Endothelial cell of umbilical vein (primary cell): ENCODE measurements at regions not wholly inside any gene's neighbourhood (a gene's known extent, or its start where the extent isn't known, plus 50 kb on each side); places are given as distances from the start of the nearest gene placed in this dataset.

Experiments used
- BruUV-seq: library from RNA; stranded (reverse); fragments of 400-500 nt; replicated peaks from 2 replicates; lab custom pipeline; 2021; lab: Mats Ljungman, UMichigan
- CTCF ChIA-PET: fragments of 300-600, 350-600 bp; sonication (Branson Sonifier 250); formaldehyde crosslinking; loops from one replicate; lab custom pipeline; 2021; ENCODE audit warnings: antibody characterized with exemption, inconsistent platforms; lab: Charles Lee
- POLR2A ChIA-PET: fragments of 300-600, 350-600 bp; sonication (Branson Sonifier 250); formaldehyde crosslinking; loops from one replicate; lab custom pipeline; 2021; ENCODE audit warnings: antibody characterized with exemption, inconsistent platforms; lab: Charles Lee
- DNase-seq: peaks from one replicate; pipeline ENCODE4 v3.0.0-alpha.2; 2011; ENCODE audit warnings: low read depth, low spot score
- FAIRE-seq: peaks from 2 replicates; lab custom pipeline; 2011; peaks lifted over from hg19 to GRCh38; lab: Jason Lieb, UNC
- H2AFZ ChIP-seq: 2 replicates; pipeline ENCODE4 v1.6.0; 2012; ENCODE audit warnings: low read depth, low read length, control low read depth, inconsistent platforms
- H3K27ac ChIP-seq: 2 replicates; pipeline ENCODE4 v1.5.1; 2011; ENCODE audit warnings: low read depth, mild to moderate bottlenecking, control low read depth, low read length, moderate library complexity; ENCODE audit not compliant: insufficient read depth
- H3K27me3 ChIP-seq, 2 experiments: 2 replicates each; pipeline versions ENCODE4 v1.6.0 to v1.6.1; 2011; ENCODE audit warnings: low read length in 2 of 2, mixed read lengths in 1 of 2; ENCODE audit not compliant: control insufficient read depth in 2 of 2, insufficient read depth in 2 of 2
- H3K36me3 ChIP-seq, 2 experiments: 2 replicates in 1 of 2; 3 replicates in 1 of 2; pipeline ENCODE4 v1.5.1; 2011; ENCODE audit warnings: low read length in 2 of 2, mild to moderate bottlenecking in 1 of 2, moderate library complexity in 1 of 2; ENCODE audit not compliant: control insufficient read depth in 2 of 2, insufficient read depth in 2 of 2; ENCODE audit errors: extremely low read depth in 1 of 2
- H3K4me1 ChIP-seq: 3 replicates; pipeline ENCODE4 v1.5.1; 2011; ENCODE audit warnings: mild to moderate bottlenecking, low read length; ENCODE audit not compliant: control insufficient read depth, insufficient read depth; ENCODE audit errors: extremely low read depth
- H3K4me2 ChIP-seq: 2 replicates; pipeline ENCODE4 v1.6.1; 2011; ENCODE audit warnings: low read length, control low read depth, mixed read lengths; ENCODE audit not compliant: insufficient read depth
- H3K4me3 ChIP-seq, 3 experiments: fragments of 200-600 bp in 1 of 3; sonication (generic), shearing (Covaris generic) in 1 of 3; replicated peaks in 1 of 3; 2 replicates each; pipeline ENCODE4 v1.5.1; 2011 to 2016; ENCODE audit warnings: control low read depth in 3 of 3, low read length in 3 of 3, mild to moderate bottlenecking in 2 of 3, inconsistent platforms in 1 of 3, low read depth in 1 of 3, moderate library complexity in 1 of 3; ENCODE audit not compliant: insufficient read depth in 1 of 3
- H3K79me2 ChIP-seq: 2 replicates; pipeline ENCODE4 v1.6.0; 2012; ENCODE audit warnings: low read length, inconsistent platforms; ENCODE audit not compliant: control insufficient read depth, insufficient read depth
- H3K9ac ChIP-seq: replicated peaks from 2 replicates; pipeline ENCODE3; 2011; ENCODE audit warnings: low read length, control low read depth; ENCODE audit not compliant: insufficient read depth; ENCODE audit errors: extremely low read depth
- H3K9me1 ChIP-seq: replicated peaks from 3 replicates; pipeline ENCODE4 v1.6.0; 2011; ENCODE audit warnings: mild to moderate bottlenecking, low read length; ENCODE audit not compliant: control insufficient read depth, insufficient read depth; ENCODE audit errors: extremely low read depth
- H3K9me3 ChIP-seq: replicated peaks from 2 replicates; pipeline ENCODE4 v1.5.1; 2012; ENCODE audit warnings: low read length, inconsistent platforms; ENCODE audit not compliant: control insufficient read depth, insufficient read depth
- H4K20me1 ChIP-seq: replicated peaks from 2 replicates; pipeline ENCODE3; 2011; ENCODE audit warnings: mild to moderate bottlenecking, low read length; ENCODE audit not compliant: control insufficient read depth, insufficient read depth; ENCODE audit errors: extremely low read depth
- CTCF ChIP-seq, 2 donors: IDR thresholded peaks; 1 replicate in 1 of 2; 2 replicates in 1 of 2; pipeline ENCODE4 v1.5.1; 2011; ENCODE audit warnings: low read length in 2 of 2, mild to moderate bottlenecking in 2 of 2, moderate library complexity in 2 of 2, control low read depth in 1 of 2, inconsistent platforms in 1 of 2, low read depth in 1 of 2; ENCODE audit not compliant: insufficient read depth in 1 of 2; ENCODE audit errors: extremely low read depth in 1 of 2
- EZH2 ChIP-seq: IDR thresholded peaks from 2 replicates; pipeline ENCODE4 v1.6.1; 2012; ENCODE audit warnings: borderline replicate concordance, low read depth, mild to moderate bottlenecking, moderate library complexity, low read length, inconsistent platforms; ENCODE audit not compliant: severe bottlenecking
- FOS ChIP-seq: IDR thresholded peaks from 2 replicates; pipeline ENCODE4 v1.6.1; 2011; ENCODE audit warnings: mild to moderate bottlenecking, low read length, moderate library complexity, borderline replicate concordance; ENCODE audit not compliant: insufficient read depth
- GATA2 ChIP-seq: IDR thresholded peaks from 2 replicates; pipeline ENCODE4 v1.7.0; 2011; ENCODE audit warnings: low read depth, mild to moderate bottlenecking, moderate library complexity, mixed read lengths, low read length; ENCODE audit not compliant: insufficient read length, insufficient read depth
- JUN ChIP-seq: IDR thresholded peaks from 2 replicates; pipeline ENCODE4 v1.6.1; 2011; ENCODE audit warnings: borderline replicate concordance, low read depth; ENCODE audit not compliant: insufficient read length, insufficient read depth
- MAX ChIP-seq: IDR thresholded peaks from 2 replicates; pipeline ENCODE4 v1.6.1; 2011; ENCODE audit not compliant: insufficient read depth, insufficient read length
- MYC ChIP-seq: IDR thresholded peaks from one replicate; pipeline ENCODE4 v1.6.1; 2011; ENCODE audit warnings: mild to moderate bottlenecking, low read depth, low read length
- POLR2A ChIP-seq: IDR thresholded peaks from 2 replicates; pipeline ENCODE4 v1.6.1; 2012; ENCODE audit warnings: low read depth, mild to moderate bottlenecking, control low read depth, low read length
- POLR2AphosphoS5 ChIP-seq: IDR thresholded peaks from 2 replicates; pipeline ENCODE4 v1.6.1; 2012; ENCODE audit warnings: low read depth, mild to moderate bottlenecking, control low read depth, low read length, moderate library complexity; ENCODE audit not compliant: insufficient read depth
- dilution Hi-C: fragments of 300-500 bp; cut with MboI; formaldehyde crosslinking; loops from one replicate; pipeline ENCODE4 v1.15.0; 2019; ENCODE audit warnings: low sequenced_read_pairs; ENCODE audit not compliant: extremely low pct_ligation_motif_present
- intact Hi-C: fragments of 100-400 bp; cut with micrococcal nuclease; formaldehyde crosslinking; loops from one replicate; pipeline ENCODE4 v1.10.0; 2022

GRCh38 chr1:59194621-59195020 is 102.3 kb upstream of the FGGY start:
- no peaks in the 10 kb centered on the region for H3K36me3 ChIP-seq
- no TSS peak for BruUV-seq
- no peaks in the 10 kb centered on the region for H3K9me1 ChIP-seq
- no peaks in the 10 kb centered on the region for H3K9me3 ChIP-seq
- no peak for DNase-seq
- H3K4me2 ChIP-seq = no peak overlapping the region
- dilution Hi-C loops (no loop called here), intact Hi-C loops (no loop called here)
- no peaks in the 10 kb centered on the region for H4K20me1 ChIP-seq
- H3K4me3 ChIP-seq = no peak overlapping the region
- CTCF ChIA-PET = no interaction called here
- POLR2A ChIA-PET = no interaction called here
- no peak overlapping the region for H3K9ac ChIP-seq
- no peak for TF ChIP-seq POLR2AphosphoS5
- TF ChIP-seq EZH2 = no peak
- TF ChIP-seq FOS = no peak
- no peak for TF ChIP-seq CTCF (IDR thresholded peaks at IDR 0.05; ENCODE audit: extremely low read depth in 1 of 2, insufficient read depth in 1 of 2, low read depth in 1 of 2, low read length in 2 of 2)
- TF ChIP-seq MAX = no peak
- TF ChIP-seq MYC = no peak
- no peak for TF ChIP-seq GATA2
- TF ChIP-seq POLR2A = no peak
- TF ChIP-seq JUN = no peak
- no peak overlapping the region for H3K27ac ChIP-seq
- H3K79me2 ChIP-seq = no peaks in the 10 kb centered on the region
- no peaks in the 10 kb centered on the region for H3K4me1 ChIP-seq
- H3K27me3 ChIP-seq = no peaks in the 10 kb centered on the region
- no peak for FAIRE-seq
- H2AFZ ChIP-seq = no peak overlapping the region
